Fibroblast of skin of left quadriceps (primary cell): ENCODE measurements at regions not wholly inside any gene's neighbourhood (a gene's known extent, or its start where the extent isn't known, plus 50 kb on each side); places are given as distances from the start of the nearest gene placed in this dataset.
"Not testable (repeated sequence)": the region's sequence is repeated elsewhere in the genome, so short reads cannot be mapped to it uniquely, and the experiment has no call there.

Source experiments
- DNase-seq, 2 experiments: peaks; one replicate each; pipeline ENCODE4 v3.0.0-alpha.2; 2013; ENCODE audit warnings: low read depth in 2 of 2

GRCh38 chr5:159502116-159502515 lies 171.8 kb upstream of the IL12B start:
- not testable (repeated sequence) for DNase-seq

- no peak for DNase-seq
These were observed 172.9 kb upstream of the IL12B start for GRCh38 chr5:159503236-159503635.

- DNase-seq: peak; percentile 68
These were observed 174.0 kb upstream of the IL12B start for GRCh38 chr5:159504106-159504856.

- peak; percentile 63 to 69 for DNase-seq
These were observed 174.6 kb upstream of the IL12B start for GRCh38 chr5:159504857-159505304.

- DNase-seq: no peak
These were observed 176.8 kb upstream of the IL12B start for GRCh38 chr5:159507055-159507454.

- DNase-seq: no peak
These were observed 177.4 kb upstream of the IL12B start for GRCh38 chr5:159507661-159508060.

GRCh38 chr5:159508344-159508743 lies 178.1 kb upstream of the IL12B start:
- no peak for DNase-seq

- DNase-seq: no peak
These were observed 178.8 kb upstream of the IL12B start for GRCh38 chr5:159509002-159509660.

GRCh38 chr5:159510282-159510681 lies 180.0 kb upstream of the IL12B start:
- peak; percentile 60 to 72 for DNase-seq

- DNase-seq: no peak
These were observed 181.3 kb upstream of the IL12B start for GRCh38 chr5:159511570-159511969.

GRCh38 chr5:159512064-159512463 lies 181.8 kb upstream of the IL12B start:
- DNase-seq: no peak

- no peak for DNase-seq
These were observed 184.0 kb upstream of the IL12B start for GRCh38 chr5:159514229-159514810.

- no peak for DNase-seq
These were observed 184.9 kb upstream of the IL12B start for GRCh38 chr5:159515197-159515596.

- no peak for DNase-seq
These were observed 185.7 kb upstream of the IL12B start for GRCh38 chr5:159515909-159516415.

GRCh38 chr5:159518371-159518770 lies 188.1 kb upstream of the IL12B start:
- DNase-seq: no peak

GRCh38 chr5:159519365-159519764 lies 189.1 kb upstream of the IL12B start:
- DNase-seq: no peak

- DNase-seq: no peak
These were observed 192.6 kb upstream of the IL12B start for GRCh38 chr5:159522841-159523240.

- DNase-seq: not testable (repeated sequence)
These were observed 194.0 kb upstream of the IL12B start for GRCh38 chr5:159524279-159524678.

GRCh38 chr5:159525117-159525516 lies 194.8 kb upstream of the IL12B start:
- DNase-seq: no peak

GRCh38 chr5:159527546-159528254 lies 197.4 kb upstream of the IL12B start:
- DNase-seq: no peak

GRCh38 chr5:159531554-159532105 lies 201.3 kb upstream of the IL12B start:
- no peak for DNase-seq

GRCh38 chr5:159533197-159533596 lies 202.9 kb upstream of the IL12B start:
- no peak for DNase-seq
